AG09319 (cell line): ENCODE measurements at regions not wholly inside any gene's neighbourhood (a gene's known extent, or its start where the extent isn't known, plus 50 kb on each side); places are given as distances from the start of the nearest gene placed in this dataset.

Source experiments
- DNase-seq: peaks from one replicate; pipeline ENCODE4 v3.0.0-alpha.2; 2010; ENCODE audit warnings: low read depth; ENCODE audit errors: extremely low read depth
- CTCF ChIP-seq: IDR thresholded peaks from 2 replicates; pipeline ENCODE4 v1.5.1; 2011; ENCODE audit warnings: low read depth, mild to moderate bottlenecking, inconsistent platforms, low read length, moderate library complexity

GRCh38 chr5:120260651-120261050 is 203.4 kb upstream of the PRR16 start:
- TF ChIP-seq CTCF = no peak
- no peak for DNase-seq

GRCh38 chr5:120270498-120270897 is 193.6 kb upstream of the PRR16 start:
- TF ChIP-seq CTCF = no peak
- DNase-seq = no peak

GRCh38 chr5:120293796-120294195 is 170.3 kb upstream of the PRR16 start:
- DNase-seq = peak; percentile 55

GRCh38 chr5:120297616-120298015 is 166.5 kb upstream of the PRR16 start:
- no peak for TF ChIP-seq CTCF
- no peak for DNase-seq

More at GRCh38 chr5:120293796-120294195, 170.3 kb upstream of the PRR16 start:
- TF ChIP-seq CTCF = no peak

GRCh38 chr5:120298981-120299380 is 165.1 kb upstream of the PRR16 start:
- DNase-seq = no peak
- TF ChIP-seq CTCF = no peak

- no peak for DNase-seq
- no peak for TF ChIP-seq CTCF
Observed at GRCh38 chr5:120304663-120305062, 159.4 kb upstream of the PRR16 start.

- TF ChIP-seq CTCF = no peak
- DNase-seq = no peak
Observed at GRCh38 chr5:120306303-120306702, 157.8 kb upstream of the PRR16 start.
